K562 (cell line): ENCODE measurements at regions not wholly inside any gene's neighbourhood (a gene's known extent, or its start where the extent isn't known, plus 50 kb on each side); places are given as distances from the start of the nearest gene placed in this dataset.

Experiments used
- ATAC-seq: fragments of 200-7000 bp; cut with Tn5 transposase; 3 replicates; pipeline ENCODE4 v1.9.1; 2020; ENCODE audit warnings: moderate library complexity
- BruUV-seq: library from RNA; stranded (reverse); fragments of 400-500 nt; replicated peaks from 2 replicates; lab custom pipeline; 2021; lab: Mats Ljungman, UMichigan
- CTCF ChIA-PET: fragments of 300-600 bp; formaldehyde crosslinking; extraction: SDS; loops from one replicate; lab custom pipeline; 2021; ENCODE audit warnings: low intra/inter-chr PET ratio; lab: Yijun Ruan, JAX
- POLR2A ChIA-PET: fragments of 300-600, 350-650 bp; sonication (Branson Sonifier 250); formaldehyde crosslinking; extraction: SDS; loops from one replicate; lab custom pipeline; 2021; ENCODE audit warnings: antibody characterized with exemption, inconsistent platforms; lab: Yijun Ruan, JAX
- DNase-seq, 4 experiments: peaks; one replicate each; pipeline versions ENCODE4 v3.0.0 to v3.0.0-alpha.2; 2011 to 2018; ENCODE audit warnings: low spot score in 3 of 4, mixed read lengths in 3 of 4; ENCODE audit errors: extremely low read depth in 1 of 4
- FAIRE-seq: peaks from 2 replicates; lab custom pipeline; 2011; peaks lifted over from hg19 to GRCh38; lab: Jason Lieb, UNC
- H2AFZ ChIP-seq: 2 replicates; pipeline ENCODE4 v1.6.0; 2011; ENCODE audit warnings: low read depth, low read length, control low read depth, inconsistent platforms
- H3K27ac ChIP-seq: fragments of 200-600 bp; 3 replicates; pipeline ENCODE4 v1.8.0; 2011; ENCODE audit warnings: low read depth, mild to moderate bottlenecking, control low read depth, inconsistent platforms, low read length, moderate library complexity, mixed read lengths; ENCODE audit errors: extremely low read depth
- H3K27me3 ChIP-seq, 2 experiments: fragments of 300-600 bp in 1 of 2; 2 replicates in 1 of 2; 3 replicates in 1 of 2; pipeline versions ENCODE4 v1.6.0 to v1.8.0; 2011; ENCODE audit warnings: inconsistent platforms in 2 of 2, low read length in 2 of 2, mild to moderate bottlenecking in 1 of 2, mixed read lengths in 1 of 2, moderate library complexity in 1 of 2; ENCODE audit not compliant: control insufficient read depth in 2 of 2, insufficient read depth in 2 of 2
- H3K36me3 ChIP-seq: fragments of 300-600 bp; 3 replicates; pipeline ENCODE4 v1.8.0; 2011; ENCODE audit warnings: mild to moderate bottlenecking, low read length, inconsistent platforms; ENCODE audit not compliant: control insufficient read depth, insufficient read depth
- H3K4me1 ChIP-seq, 2 experiments: fragments of 200-600 bp in 1 of 2; replicated peaks in 1 of 2; 2 replicates in 1 of 2; 3 replicates in 1 of 2; pipeline versions ENCODE4 v1.5.1 to v1.8.0; 2011; ENCODE audit warnings: inconsistent platforms in 2 of 2, low read length in 2 of 2, mild to moderate bottlenecking in 1 of 2, mixed read lengths in 1 of 2, moderate library complexity in 1 of 2; ENCODE audit not compliant: control insufficient read depth in 2 of 2, insufficient read depth in 2 of 2
- H3K4me2 ChIP-seq: 2 replicates; pipeline ENCODE4 v1.6.1; 2011; ENCODE audit warnings: low read length, control low read depth, inconsistent platforms, mixed read lengths; ENCODE audit not compliant: insufficient read depth
- H3K4me3 ChIP-seq: fragments of 200-600 bp; sonication (generic), shearing (Covaris generic); 2 replicates; pipeline ENCODE4 v1.5.1; 2016; ENCODE audit warnings: control low read depth, inconsistent platforms
- H3K79me2 ChIP-seq: fragments of 200-600 bp; 3 replicates; pipeline ENCODE4 v1.8.0; 2011; ENCODE audit warnings: low read length, inconsistent platforms; ENCODE audit not compliant: control insufficient read depth, insufficient read depth
- H3K9ac ChIP-seq, 2 experiments: 2 replicates each; pipeline versions ENCODE4 v1.6.0 to v1.6.1; 2011; ENCODE audit warnings: low read depth in 2 of 2, low read length in 2 of 2, control low read depth in 1 of 2, inconsistent platforms in 1 of 2, mild to moderate bottlenecking in 1 of 2, mixed read lengths in 1 of 2; ENCODE audit not compliant: insufficient read depth in 1 of 2
- H3K9me1 ChIP-seq: one replicate; pipeline ENCODE4 v1.6.0; 2011; ENCODE audit warnings: inconsistent platforms, mild to moderate bottlenecking, low read length, moderate library complexity; ENCODE audit not compliant: control insufficient read depth, insufficient read depth
- H3K9me3 ChIP-seq: replicated peaks from 2 replicates; pipeline ENCODE4 v1.5.1; 2011; ENCODE audit warnings: low read depth, low read length, inconsistent platforms; ENCODE audit not compliant: control insufficient read depth, insufficient read depth
- H4K20me1 ChIP-seq: replicated peaks from 2 replicates; pipeline ENCODE4 v1.6.1; 2011; ENCODE audit warnings: low read length, inconsistent platforms, mixed read lengths; ENCODE audit not compliant: control insufficient read depth, insufficient read depth
- ERF ChIP-seq: fragments of 450-650 bp; formaldehyde crosslinking; IDR thresholded peaks from 2 replicates; pipeline ENCODE4 v1.4.0; 2020; ENCODE audit warnings: mild to moderate bottlenecking, mixed read lengths
- GTF2E2 ChIP-seq: fragments of 200-800 bp; sonication (Bioruptor generic); IDR thresholded peaks from 2 replicates; pipeline ENCODE4 v1.6.1; 2016; ENCODE audit warnings: missing genetic modification characterization, missing compliant biosample characterization
- KAT2B ChIP-seq: IDR thresholded peaks from one replicate; pipeline ENCODE4 v1.6.1; 2012; ENCODE audit warnings: low read depth, mild to moderate bottlenecking, control low read depth, inconsistent platforms, low read length, moderate library complexity
- KHSRP ChIP-seq: fragments of 450-650 bp; IDR thresholded peaks from 2 replicates; pipeline ENCODE4 v1.6.1; 2017
- NCOA1 ChIP-seq: fragments of 450-650 bp; IDR thresholded peaks from 2 replicates; pipeline ENCODE4 v1.6.1; 2016; ENCODE audit warnings: low read depth
- NFRKB ChIP-seq: fragments of 450-650 bp; IDR thresholded peaks from 2 replicates; pipeline ENCODE4 v1.6.1; 2016; ENCODE audit warnings: low read depth
- RBM34 ChIP-seq: fragments of 200-400 bp; formaldehyde crosslinking; IDR thresholded peaks from 2 replicates; pipeline ENCODE4 v1.6.1; 2018; ENCODE audit warnings: low read length, borderline replicate concordance; ENCODE audit not compliant: insufficient read depth
- ZKSCAN3 ChIP-seq: fragments of 250-450 bp; sonication (Bioruptor Pico); IDR thresholded peaks from 2 replicates; pipeline ENCODE4 v1.4.0; 2020
- ZNF561 ChIP-seq: fragments of 450-650 bp; formaldehyde crosslinking; conservative IDR thresholded peaks from 2 replicates; pipeline ENCODE4 v1.4.0; 2020; ENCODE audit warnings: mild to moderate bottlenecking, moderate library complexity
- ZNF778 ChIP-seq: fragments of 450-650 bp; formaldehyde crosslinking; IDR thresholded peaks from 2 replicates; pipeline ENCODE4 v1.4.0; 2020; ENCODE audit warnings: mild to moderate bottlenecking, moderate library complexity
- WGBS: fragments of 100-300 bp; shearing (Covaris generic); methylation state at CpG from one replicate; pipeline ENCODE4 v1.1.6; 2016; ENCODE audit warnings: low coverage, mixed read lengths; ENCODE audit not compliant: insufficient coverage; ENCODE audit errors: missing lambda C conversion rate; 5-methylcytosine and 5-hydroxymethylcytosine counted together
- in situ Hi-C: fragments of 300-500 bp; cut with MboI; formaldehyde crosslinking; loops from 4 replicates; pipeline ENCODE4 v1.15.0; 2018; ENCODE audit warnings: inconsistent platforms, mixed read lengths
- intact Hi-C: fragments of 100-400 bp; cut with micrococcal nuclease; formaldehyde crosslinking; loops from 2 replicates; pipeline ENCODE4 v1.14.2; 2022
- TF ChIP-seq, protein P1 (sequence below), 2 experiments: fragments of 250-450 bp in 1 of 2; fragments of 450-650 bp in 1 of 2; sonication (Bioruptor Pico) in 1 of 2; IDR thresholded peaks; 2 replicates each; pipeline versions ENCODE4 v1.6.1 to v1.8.0; 2016 to 2021; ENCODE audit warnings: mild to moderate bottlenecking in 2 of 2, moderate library complexity in 2 of 2, missing compliant biosample characterization in 1 of 2, missing genetic modification characterization in 1 of 2
- TF ChIP-seq, protein P2 (sequence below), 2 experiments: fragments of 450-650 bp in 1 of 2; IDR thresholded peaks; 2 replicates each; pipeline ENCODE4 v1.6.1; 2011 to 2017; ENCODE audit warnings: low read depth in 2 of 2, antibody characterized with exemption in 1 of 2, borderline replicate concordance in 1 of 2, low read length in 1 of 2, mild to moderate bottlenecking in 1 of 2, mixed read lengths in 1 of 2; ENCODE audit not compliant: control insufficient read depth in 1 of 2
- TF ChIP-seq, protein P3 (sequence below): sonication (generic); formaldehyde crosslinking; IDR thresholded peaks from 2 replicates; pipeline ENCODE4 v1.8.0; 2022; ENCODE audit warnings: mild to moderate bottlenecking, missing genetic modification reagents, borderline replicate concordance
- TF ChIP-seq, protein P4 (sequence below): IDR thresholded peaks from 2 replicates; pipeline ENCODE4 v1.6.1; 2012; ENCODE audit warnings: low read depth, low read length, improper control_type of control experiment, borderline replicate concordance

DNA sequence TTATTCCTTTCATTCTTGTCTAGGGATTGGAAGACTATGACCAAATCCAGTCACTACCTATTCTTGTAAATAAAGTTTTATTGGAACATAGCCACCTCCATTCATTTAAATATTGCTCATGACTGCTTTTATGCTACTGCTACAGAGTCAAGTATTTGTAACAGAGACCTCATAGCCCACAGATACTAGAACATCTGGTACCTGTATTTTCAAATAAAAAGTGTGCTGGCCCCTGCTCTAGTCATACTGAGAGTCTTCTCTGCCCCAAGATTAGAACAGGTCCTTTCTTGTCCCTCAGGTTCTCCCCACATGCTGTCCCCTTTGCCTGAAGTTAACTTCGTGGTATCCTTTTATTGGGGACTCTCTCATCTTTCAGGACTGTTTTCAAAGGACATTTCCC, 422.3 kb downstream of the CBLN4 start:
- H3K9me1 ChIP-seq = no peaks in the 10 kb centered on the region
- H3K79me2 ChIP-seq = no peaks in the 10 kb centered on the region
- no peak overlapping the region for H2AFZ ChIP-seq
- BruUV-seq = no TSS peak
- no peak overlapping the region for H3K27ac ChIP-seq
- CTCF ChIA-PET = no interaction called here
- H3K4me2 ChIP-seq = no peak overlapping the region
- no peaks in the 10 kb centered on the region for H3K4me1 ChIP-seq
- H3K27me3 ChIP-seq = no peaks in the 10 kb centered on the region
- WGBS = 0% methylated on average over 1 of the region's 1 CpG
- in situ Hi-C loops = no loop called here
- no peak for TF ChIP-seq ZNF778 (CRISPR knock-in tag)
- TF ChIP-seq ZKSCAN3 (CRISPR knock-in tag) = no peak
- no peak for TF ChIP-seq RBM34
- TF ChIP-seq GTF2E2 = no peak
- TF ChIP-seq ERF = no peak
- no peak for TF ChIP-seq KAT2B
- TF ChIP-seq, protein P1, sequence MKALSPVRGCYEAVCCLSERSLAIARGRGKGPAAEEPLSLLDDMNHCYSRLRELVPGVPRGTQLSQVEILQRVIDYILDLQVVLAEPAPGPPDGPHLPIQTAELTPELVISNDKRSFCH (CRISPR knock-in tag; IDR thresholded peaks at IDR 0.05) = no peak
- TF ChIP-seq, protein P1 (tag; IDR thresholded peaks at IDR 0.05) = no peak
- TF ChIP-seq KHSRP = no peak
- TF ChIP-seq, protein P2, sequence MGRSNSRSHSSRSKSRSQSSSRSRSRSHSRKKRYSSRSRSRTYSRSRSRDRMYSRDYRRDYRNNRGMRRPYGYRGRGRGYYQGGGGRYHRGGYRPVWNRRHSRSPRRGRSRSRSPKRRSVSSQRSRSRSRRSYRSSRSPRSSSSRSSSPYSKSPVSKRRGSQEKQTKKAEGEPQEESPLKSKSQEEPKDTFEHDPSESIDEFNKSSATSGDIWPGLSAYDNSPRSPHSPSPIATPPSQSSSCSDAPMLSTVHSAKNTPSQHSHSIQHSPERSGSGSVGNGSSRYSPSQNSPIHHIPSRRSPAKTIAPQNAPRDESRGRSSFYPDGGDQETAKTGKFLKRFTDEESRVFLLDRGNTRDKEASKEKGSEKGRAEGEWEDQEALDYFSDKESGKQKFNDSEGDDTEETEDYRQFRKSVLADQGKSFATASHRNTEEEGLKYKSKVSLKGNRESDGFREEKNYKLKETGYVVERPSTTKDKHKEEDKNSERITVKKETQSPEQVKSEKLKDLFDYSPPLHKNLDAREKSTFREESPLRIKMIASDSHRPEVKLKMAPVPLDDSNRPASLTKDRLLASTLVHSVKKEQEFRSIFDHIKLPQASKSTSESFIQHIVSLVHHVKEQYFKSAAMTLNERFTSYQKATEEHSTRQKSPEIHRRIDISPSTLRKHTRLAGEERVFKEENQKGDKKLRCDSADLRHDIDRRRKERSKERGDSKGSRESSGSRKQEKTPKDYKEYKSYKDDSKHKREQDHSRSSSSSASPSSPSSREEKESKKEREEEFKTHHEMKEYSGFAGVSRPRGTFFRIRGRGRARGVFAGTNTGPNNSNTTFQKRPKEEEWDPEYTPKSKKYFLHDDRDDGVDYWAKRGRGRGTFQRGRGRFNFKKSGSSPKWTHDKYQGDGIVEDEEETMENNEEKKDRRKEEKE (IDR thresholded peaks at IDR 0.05; ENCODE audit: borderline replicate concordance in 1 of 2, control insufficient read depth in 1 of 2, low read depth in 2 of 2, low read length in 1 of 2) = no peak
- TF ChIP-seq, protein P3, sequence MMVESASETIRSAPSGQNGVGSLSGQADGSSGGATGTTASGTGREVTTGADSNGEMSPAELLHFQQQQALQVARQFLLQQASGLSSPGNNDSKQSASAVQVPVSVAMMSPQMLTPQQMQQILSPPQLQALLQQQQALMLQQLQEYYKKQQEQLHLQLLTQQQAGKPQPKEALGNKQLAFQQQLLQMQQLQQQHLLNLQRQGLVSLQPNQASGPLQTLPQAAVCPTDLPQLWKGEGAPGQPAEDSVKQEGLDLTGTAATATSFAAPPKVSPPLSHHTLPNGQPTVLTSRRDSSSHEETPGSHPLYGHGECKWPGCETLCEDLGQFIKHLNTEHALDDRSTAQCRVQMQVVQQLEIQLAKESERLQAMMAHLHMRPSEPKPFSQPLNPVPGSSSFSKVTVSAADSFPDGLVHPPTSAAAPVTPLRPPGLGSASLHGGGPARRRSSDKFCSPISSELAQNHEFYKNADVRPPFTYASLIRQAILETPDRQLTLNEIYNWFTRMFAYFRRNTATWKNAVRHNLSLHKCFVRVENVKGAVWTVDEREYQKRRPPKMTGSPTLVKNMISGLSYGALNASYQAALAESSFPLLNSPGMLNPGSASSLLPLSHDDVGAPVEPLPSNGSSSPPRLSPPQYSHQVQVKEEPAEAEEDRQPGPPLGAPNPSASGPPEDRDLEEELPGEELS (CRISPR knock-in tag) = no peak
- TF ChIP-seq, protein P4, sequence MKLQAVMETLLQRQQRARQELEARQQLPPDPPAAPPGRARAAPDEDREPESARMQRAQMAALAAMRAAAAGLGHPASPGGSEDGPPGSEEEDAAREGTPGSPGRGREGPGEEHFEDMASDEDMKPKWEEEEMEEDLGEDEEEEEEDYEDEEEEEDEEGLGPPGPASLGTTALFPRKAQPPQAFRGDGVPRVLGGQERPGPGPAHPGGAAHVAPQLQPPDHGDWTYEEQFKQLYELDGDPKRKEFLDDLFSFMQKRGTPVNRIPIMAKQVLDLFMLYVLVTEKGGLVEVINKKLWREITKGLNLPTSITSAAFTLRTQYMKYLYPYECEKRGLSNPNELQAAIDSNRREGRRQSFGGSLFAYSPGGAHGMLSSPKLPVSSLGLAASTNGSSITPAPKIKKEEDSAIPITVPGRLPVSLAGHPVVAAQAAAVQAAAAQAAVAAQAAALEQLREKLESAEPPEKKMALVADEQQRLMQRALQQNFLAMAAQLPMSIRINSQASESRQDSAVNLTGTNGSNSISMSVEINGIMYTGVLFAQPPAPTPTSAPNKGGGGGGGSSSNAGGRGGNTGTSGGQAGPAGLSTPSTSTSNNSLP = no peak
- TF ChIP-seq NCOA1 = no peak
- no peak for TF ChIP-seq ZNF561 (CRISPR knock-in tag)
- no peak for TF ChIP-seq NFRKB
- intact Hi-C loops = no loop called here
- no peaks in the 10 kb centered on the region for H3K9me3 ChIP-seq
- FAIRE-seq = no peak
- no peak overlapping the region for H3K9ac ChIP-seq
- no peak overlapping the region for H3K4me3 ChIP-seq
- POLR2A ChIA-PET = no interaction called here
- no peaks in the 10 kb centered on the region for H4K20me1 ChIP-seq
- no peak for ATAC-seq
- DNase-seq = no peak
- H3K36me3 ChIP-seq = no peaks in the 10 kb centered on the region
